Astrocyte of the spinal cord (primary cell): ENCODE measurements at regions not wholly inside any gene's neighbourhood (a gene's known extent, or its start where the extent isn't known, plus 50 kb on each side); places are given as distances from the start of the nearest gene placed in this dataset.
"Not testable (repeated sequence)": the region's sequence is repeated elsewhere in the genome, so short reads cannot be mapped to it uniquely, and the experiment has no call there.

Source experiments
- DNase-seq: peaks from one replicate; pipeline ENCODE4 v3.0.0; 2011; ENCODE audit warnings: low read depth, low spot score
- H3K4me3 ChIP-seq: 2 replicates; pipeline ENCODE4 v1.5.1; 2011; ENCODE audit warnings: low read depth, mild to moderate bottlenecking, low read length, moderate library complexity
- in situ Hi-C: cut with HindIII; loops from 2 replicates; pipeline ENCODE4 v1.10.0; 2017; ENCODE audit warnings: low sequenced_read_pairs
- TF ChIP-seq, protein P1 (sequence below): IDR thresholded peaks from 2 replicates; pipeline ENCODE4 v1.5.1; 2012; ENCODE audit warnings: low read depth, mild to moderate bottlenecking, low read length, inconsistent platforms

DNA sequence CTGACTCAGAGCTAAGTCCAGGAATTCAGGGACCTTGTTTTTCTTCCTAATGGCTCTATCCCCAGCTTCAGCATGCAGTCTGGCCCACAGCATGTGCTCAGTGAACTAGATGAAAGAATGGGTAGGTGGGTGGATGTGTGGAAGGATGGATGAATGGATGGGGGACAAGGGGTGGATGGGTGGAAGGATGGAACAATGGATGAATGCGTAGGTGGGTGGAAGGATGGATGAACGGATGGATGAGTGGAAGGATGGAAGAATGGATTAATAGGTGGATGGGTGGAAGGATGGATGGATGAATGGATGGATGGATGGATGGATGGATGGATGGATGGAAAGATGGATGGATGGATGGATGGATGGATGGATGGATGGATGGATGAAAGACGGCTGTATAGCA, 79.7 kb upstream of the SFSWAP start:
- TF ChIP-seq, protein P1, sequence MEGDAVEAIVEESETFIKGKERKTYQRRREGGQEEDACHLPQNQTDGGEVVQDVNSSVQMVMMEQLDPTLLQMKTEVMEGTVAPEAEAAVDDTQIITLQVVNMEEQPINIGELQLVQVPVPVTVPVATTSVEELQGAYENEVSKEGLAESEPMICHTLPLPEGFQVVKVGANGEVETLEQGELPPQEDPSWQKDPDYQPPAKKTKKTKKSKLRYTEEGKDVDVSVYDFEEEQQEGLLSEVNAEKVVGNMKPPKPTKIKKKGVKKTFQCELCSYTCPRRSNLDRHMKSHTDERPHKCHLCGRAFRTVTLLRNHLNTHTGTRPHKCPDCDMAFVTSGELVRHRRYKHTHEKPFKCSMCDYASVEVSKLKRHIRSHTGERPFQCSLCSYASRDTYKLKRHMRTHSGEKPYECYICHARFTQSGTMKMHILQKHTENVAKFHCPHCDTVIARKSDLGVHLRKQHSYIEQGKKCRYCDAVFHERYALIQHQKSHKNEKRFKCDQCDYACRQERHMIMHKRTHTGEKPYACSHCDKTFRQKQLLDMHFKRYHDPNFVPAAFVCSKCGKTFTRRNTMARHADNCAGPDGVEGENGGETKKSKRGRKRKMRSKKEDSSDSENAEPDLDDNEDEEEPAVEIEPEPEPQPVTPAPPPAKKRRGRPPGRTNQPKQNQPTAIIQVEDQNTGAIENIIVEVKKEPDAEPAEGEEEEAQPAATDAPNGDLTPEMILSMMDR: no peak
- in situ Hi-C loops: no loop called here
- DNase-seq: no peak
- no peak overlapping the region for H3K4me3 ChIP-seq

DNA sequence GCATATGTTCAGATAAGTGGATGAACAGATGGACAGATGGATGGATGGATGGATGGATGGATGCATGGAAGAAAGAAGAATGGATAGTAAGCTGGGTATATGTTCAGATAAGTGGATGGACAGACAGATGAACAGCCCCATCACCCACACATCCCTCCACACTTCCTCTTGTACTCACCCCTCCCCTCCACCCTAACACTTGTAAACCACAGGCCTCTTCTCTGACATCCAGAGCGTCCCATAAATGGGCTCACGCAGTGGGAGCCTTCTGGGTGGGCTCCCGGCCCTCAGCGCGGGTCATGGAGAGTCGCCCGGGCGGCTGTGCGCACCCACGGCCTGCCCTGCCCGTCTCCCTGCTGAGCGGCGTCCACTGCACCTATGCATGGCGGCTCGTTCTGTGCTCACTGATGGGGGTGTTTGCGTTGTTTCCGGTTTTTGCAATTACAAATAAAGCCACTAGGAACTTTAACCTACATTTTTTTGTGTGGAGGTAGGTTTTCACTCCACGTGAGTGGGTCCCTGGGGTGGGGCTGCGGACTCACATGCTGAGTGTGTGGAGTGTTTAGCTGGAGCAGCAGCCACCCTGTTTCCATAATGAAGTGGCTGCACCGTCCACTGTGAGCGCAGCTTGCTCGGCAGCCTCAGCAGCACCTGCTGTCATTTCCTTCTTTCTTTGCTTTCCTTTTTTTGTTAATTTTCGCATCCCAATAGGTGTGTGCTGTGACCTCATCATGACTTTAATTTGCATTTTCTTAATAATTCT, 78.8 kb upstream of the SFSWAP start:
- DNase-seq, H3K4me3 ChIP-seq, in situ Hi-C loops: not testable (repeated sequence)

DNA sequence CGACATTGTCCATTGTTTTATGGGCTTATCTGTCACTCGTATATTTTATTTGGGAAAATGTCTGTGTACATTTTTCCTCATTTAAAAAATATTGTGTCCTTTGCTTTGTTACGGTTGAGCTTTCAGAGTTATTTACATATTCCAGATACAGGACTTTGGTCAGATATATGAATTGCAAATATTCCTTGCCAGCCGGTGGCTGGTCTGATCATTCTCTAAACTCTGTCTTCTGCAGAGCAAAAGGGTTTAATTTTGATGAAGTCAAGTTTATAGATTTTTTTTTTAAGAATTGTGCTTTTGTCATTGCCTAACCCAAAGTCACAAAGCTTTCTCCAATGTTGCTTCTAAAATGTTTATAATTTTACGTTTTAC, 78.3 kb upstream of the SFSWAP start:
- in situ Hi-C loops, H3K4me3 ChIP-seq, DNase-seq: not testable (repeated sequence)

DNA sequence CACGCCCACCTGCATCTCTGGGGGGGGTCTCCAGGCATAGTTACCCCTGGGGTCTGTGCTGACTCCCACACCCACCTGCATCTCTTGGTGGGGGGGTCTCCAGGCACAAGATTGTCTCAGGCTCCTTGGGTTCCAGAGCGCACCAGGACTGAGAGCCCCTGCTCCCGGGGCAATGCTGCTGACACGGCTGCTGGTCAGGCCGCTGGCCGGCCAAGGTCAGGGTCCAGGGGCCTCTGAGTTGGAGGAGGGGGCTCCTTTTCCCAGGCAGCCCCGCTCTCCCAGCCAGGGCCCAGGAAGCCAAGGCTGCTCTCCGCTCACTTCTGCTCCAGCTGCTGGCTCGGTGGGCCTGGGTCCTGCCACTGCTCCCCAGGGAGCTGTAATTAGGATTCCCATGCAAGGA, 77.3 kb upstream of the SFSWAP start:
- H3K4me3 ChIP-seq, DNase-seq, in situ Hi-C loops: not testable (repeated sequence)

DNA sequence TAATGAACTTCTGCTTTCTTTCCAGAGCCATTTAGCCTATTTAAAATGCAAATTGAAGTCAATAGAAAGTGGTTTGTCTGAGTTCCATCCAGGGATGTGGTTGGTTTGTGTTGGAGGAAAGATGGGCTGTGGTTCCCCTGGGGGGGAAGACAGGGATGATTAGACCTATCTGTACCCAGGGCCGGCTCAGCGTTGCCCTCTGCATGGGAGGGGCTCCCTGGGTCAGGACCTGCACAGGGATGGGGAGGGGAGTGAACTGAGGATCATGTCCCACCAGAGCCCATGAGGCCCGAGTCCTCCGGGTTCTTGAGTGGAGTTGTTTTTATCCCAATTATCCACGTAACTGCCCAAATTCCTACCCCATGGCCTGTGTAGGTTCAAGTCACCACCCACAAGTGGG, 76.9 kb upstream of the SFSWAP start:
- H3K4me3 ChIP-seq: no peak overlapping the region
- TF ChIP-seq, protein P1: no peak
- in situ Hi-C loops: no loop called here
- DNase-seq: no peak

DNA sequence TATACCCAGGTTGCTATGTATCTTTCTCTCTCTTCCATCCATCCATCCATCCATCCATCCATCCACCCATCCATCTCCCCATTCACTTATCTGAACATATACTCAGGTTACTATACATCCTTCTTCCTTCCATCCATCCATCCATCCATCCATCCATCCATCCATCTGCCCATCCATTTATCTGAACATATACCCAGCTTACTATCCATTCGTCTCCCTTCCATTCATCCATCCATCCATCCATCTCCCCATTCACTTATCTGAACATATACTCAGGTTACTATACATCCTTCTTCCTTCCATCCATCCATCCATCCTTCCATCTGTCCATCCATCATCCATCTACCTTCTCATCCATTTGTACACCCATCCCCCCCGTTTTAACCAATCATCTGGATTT, 75.9 kb upstream of the SFSWAP start:
- H3K4me3 ChIP-seq, DNase-seq, in situ Hi-C loops: not testable (repeated sequence)

DNA sequence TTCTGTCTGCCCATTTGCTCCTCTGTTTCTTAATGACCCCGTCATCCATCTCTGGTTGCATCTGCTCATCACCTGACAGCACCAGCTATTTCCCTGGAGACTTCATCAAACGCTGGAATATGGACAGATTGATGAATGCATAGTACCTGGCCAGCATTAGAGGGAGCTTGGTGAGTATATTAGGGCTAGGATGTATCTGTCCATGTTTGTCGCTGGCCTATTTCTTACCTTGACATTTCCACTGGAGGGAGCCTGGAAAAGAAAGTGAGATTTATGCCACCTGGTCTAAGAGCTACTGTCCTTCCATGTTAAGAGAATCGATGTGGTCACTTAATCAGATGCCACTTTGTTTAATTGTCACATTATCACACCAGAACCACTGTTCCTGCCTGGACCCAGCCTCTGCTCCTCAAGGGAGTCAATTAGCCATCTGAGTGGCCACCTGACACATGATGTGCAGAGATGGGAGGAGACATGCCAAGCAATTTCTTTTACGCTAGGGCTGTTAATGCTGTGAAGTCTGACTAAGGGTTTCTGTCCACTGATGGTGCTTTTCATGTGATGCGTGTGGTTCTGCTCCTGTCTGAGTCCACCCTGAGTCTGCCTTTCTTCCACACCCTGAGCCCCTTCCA, 75.3 kb upstream of the SFSWAP start:
- TF ChIP-seq, protein P1: no peak
- no peak overlapping the region for H3K4me3 ChIP-seq
- no peak for DNase-seq
- in situ Hi-C loops: no loop called here

DNA sequence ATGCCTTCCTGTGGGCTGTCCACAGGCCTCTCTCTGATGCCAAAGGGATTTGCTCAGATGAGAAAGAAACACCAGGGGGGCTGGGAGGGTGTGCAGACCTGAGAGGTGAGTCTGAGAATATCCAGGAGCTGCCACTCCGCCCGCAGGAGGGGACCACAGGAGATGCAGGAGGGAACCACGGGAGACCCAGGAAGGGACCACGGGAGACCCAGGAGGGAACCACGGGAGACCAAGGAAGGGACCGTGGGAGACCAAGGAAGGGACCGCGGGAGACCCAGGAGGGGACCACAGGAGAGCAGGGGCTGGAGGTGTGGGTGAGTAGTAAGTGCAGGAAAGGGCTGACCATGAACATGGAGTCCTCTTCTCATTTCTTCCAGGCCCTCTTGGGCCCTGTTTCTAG, 74.6 kb upstream of the SFSWAP start:
- in situ Hi-C loops: no loop called here
- H3K4me3 ChIP-seq: no peak overlapping the region
- no peak for DNase-seq
- TF ChIP-seq, protein P1: no peak
